GM18867 (cell line): ENCODE measurements at regions not wholly inside any gene's neighbourhood (a gene's known extent, or its start where the extent isn't known, plus 50 kb on each side); places are given as distances from the start of the nearest gene placed in this dataset.
"Not testable (repeated sequence)": the region's sequence is repeated elsewhere in the genome, so short reads cannot be mapped to it uniquely, and the experiment has no call there.

ENCODE experiments used
- ATAC-seq: cut with Tn5 transposase; IDR thresholded peaks from one replicate; pipeline ENCODE4 v1.9.1; 2021; ENCODE audit warnings: mild to moderate bottlenecking, moderate library complexity; ENCODE audit not compliant: unreplicated experiment

DNA sequence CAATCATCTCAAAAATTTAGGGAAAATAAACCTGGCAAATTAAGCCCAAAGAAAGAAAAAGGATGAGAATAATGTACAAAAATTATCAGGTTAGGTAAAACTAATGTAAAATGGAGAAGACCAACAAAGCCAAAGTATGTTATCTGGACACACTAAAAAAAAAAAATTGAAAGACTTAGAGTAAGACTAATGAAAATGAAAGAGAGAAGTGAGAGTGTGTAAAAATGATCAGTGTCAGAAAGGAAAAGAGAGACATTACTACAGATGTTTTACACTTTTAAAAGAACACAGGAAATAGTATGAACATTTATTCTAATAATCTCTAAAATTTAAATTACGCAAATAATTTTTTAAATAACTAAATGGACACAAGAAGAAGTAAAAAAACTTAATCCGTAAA, 573.3 kb upstream of the NR2F2 start:
- ATAC-seq: no peak

DNA sequence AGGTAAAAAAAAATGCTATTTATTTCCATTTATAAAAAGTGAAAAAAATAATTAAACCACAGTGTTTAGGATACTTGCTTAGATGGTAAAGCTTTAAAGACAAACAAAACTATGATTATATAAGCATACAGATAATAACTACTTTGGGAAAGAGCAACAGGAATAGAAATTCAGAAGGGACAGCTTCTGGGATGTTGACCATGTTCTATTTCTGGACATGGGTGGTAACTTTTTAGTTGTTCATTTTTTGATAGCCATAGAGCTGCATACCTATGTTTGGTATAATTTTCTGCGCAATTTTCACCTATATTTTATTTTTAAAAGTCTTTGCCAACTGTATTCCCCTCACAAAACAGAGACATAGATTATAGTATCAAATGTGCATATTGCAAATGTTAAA, 572.0 kb upstream of the NR2F2 start:
- no peak for ATAC-seq

DNA sequence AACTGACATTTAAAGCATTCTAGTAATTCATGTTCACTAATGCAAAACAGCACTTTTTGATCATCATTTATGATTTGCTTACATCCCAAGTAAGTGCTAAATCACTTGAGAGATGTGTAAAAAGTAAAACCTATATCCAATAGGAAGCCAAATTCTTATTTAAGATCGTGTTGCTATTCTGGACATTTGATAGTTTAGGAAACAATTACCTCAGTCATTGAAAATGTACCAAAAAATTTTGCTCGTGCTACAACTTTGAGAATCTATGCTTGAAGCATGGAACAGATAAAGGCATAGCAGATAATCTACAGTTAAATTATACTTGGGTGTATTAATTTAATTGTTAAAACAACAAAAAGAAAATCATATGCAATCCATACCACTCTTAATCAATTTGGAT, 571.6 kb upstream of the NR2F2 start:
- no peak for ATAC-seq

DNA sequence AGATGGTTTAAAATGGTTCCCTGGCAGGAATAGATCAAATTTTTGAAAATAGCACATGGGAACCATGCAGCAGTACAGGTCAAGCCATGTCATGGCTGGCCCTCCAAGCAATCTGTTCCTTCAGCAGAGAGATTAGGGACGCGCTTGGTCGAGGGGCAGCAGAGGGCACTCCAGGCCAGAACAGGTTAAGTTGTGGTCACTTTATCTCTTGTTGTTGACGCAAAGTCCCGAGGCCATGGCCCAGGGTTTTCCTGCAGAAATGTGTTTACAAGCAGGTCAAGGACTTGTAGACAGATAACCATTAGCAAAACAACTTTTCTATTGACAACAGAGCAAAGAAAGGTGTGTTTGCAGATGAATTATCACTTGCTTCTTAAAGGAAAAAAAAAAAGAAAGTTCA, 570.0 kb upstream of the NR2F2 start:
- no peak for ATAC-seq

DNA sequence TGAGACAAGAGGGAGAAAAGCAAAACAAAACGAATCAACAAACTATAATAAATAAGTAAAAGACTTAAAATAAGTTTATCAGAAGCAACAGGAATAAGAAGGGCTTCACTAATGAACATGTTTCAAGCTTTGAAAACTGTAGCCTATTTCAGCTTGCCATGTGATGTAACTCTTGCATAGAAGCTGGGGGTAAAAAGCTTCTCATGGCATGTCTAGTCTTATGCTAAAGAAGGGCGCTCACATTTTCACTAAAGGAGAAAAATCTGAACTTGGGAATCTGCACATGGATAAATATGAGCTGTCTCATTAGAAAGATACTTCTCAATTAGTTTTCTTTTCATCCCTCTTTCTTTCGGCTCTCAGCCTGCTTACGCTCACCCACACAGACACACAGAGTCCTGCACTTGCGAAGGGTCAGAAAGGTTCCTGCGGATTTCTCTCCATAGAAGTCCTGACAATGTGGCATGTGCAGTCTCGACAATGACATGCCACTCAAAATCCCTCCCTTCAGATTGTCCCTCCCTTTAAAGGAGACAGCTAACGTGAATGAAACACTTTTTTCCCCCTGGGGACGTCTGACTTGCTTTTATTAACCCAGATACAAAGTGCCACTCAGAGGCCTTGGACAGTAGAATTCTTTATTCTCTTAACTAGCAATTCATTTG, 568.9 kb upstream of the NR2F2 start:
- ATAC-seq: no peak

DNA sequence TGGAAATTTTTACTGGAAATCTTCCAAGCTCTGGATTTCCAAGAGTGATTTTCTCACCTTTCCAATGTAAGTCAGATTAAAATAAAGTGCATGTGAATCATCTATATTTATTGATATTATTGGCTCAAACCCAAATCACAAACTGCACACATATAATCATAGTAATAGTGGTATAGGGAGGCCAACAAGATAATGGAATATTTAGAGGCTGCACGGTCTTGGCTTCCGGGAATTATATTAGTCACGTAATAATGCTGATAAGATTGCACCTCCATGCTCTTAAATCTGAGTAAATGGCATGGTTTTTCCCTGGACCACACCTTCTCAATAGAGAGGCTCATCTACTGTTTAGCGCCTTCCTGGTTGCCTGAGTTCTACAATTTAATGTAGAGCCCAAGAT, 567.1 kb upstream of the NR2F2 start:
- no peak for ATAC-seq

DNA sequence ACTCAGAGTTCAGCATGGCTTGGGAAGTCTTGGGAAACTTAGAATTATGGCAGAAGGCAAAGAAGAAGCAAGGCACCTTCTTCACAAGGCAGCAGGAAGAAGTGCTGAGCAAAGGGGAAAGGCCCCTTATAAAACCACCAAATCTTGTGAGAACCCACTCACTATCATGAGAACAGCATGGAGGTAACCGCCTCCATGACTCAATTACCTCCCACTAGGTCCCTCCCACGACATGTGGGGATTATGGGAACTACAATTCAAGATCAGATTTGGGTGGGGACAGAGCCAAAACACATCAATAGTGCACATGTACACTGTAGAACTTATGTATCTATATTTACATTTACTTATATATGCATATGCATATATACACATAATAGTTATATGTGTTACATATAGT, 565.3 kb upstream of the NR2F2 start:
- no peak for ATAC-seq

DNA sequence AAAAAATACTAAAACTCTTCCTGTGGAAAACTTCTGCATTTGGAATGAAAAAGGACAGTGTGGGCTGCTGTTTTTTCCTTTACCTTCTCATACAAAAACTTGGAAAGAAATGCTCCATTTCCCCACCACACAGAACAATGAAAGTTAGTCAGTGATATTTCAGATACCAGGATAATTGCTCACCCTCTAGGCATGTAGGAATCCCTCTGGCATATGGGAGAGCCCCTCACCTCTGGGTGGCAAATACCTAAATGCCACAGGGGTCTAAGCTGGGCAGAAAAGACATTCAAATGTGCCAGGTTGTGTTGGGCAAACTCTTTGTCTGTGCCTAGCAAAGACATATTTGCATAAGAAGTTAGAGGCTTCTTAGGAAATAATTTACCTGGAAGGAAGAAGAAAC, 560.3 kb upstream of the NR2F2 start:
- ATAC-seq: no peak

DNA sequence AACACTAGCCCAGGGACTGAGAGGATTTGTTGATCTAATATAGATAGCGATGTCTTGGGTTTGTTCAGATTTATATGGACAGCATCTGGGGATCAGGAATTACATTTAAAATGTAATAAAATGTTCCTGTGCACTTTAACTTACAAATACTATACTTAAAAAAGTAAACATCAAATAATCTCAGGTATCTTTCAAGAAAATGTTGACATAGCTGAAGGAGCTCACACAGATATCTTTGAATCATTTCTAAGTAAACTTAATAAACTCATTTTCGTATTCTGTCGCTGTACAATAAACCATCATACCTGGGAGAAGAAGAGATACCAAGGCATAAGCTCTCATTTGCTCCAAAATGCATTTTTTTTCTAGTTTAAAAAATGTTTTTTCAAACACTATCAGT, 557.5 kb upstream of the NR2F2 start:
- no peak for ATAC-seq

DNA sequence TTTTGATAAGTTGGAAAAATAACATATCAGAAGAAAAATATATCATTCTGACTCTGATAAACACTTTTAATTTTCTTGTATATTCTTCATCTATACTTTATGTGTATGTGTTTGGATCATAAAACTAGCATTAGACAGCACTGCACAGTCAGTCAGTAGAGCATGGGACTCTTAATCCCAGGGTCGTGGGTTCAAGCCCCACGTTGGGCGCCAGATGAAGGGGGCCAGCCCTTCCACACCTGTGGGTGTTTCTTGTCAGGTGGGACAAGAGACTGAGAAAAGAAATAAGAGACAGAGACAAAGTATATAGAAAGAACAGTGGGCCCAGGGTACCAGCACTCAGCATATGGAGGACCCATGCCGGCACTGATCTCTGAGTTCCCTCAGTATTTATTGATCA, 546.0 kb upstream of the NR2F2 start:
- no peak for ATAC-seq

DNA sequence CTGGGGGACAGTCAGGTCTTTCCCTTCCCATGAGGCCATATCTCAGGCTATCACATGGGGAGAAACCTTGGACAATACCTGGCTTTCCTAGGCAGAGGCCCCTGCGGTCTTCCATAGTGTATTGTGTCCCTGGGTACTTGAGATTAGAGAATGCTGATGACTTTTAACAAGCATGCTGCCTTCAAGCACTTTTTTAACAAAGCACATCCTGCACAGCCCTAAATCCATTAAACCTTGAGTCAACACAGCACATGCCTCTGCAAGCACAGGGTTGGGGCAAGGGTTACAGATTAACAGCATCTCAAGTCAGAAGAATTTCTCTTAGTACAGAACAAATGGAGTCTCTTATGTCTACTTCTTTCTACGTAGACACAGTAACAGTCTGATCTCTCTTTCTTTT, 545.2 kb upstream of the NR2F2 start:
- ATAC-seq: not testable (repeated sequence)

DNA sequence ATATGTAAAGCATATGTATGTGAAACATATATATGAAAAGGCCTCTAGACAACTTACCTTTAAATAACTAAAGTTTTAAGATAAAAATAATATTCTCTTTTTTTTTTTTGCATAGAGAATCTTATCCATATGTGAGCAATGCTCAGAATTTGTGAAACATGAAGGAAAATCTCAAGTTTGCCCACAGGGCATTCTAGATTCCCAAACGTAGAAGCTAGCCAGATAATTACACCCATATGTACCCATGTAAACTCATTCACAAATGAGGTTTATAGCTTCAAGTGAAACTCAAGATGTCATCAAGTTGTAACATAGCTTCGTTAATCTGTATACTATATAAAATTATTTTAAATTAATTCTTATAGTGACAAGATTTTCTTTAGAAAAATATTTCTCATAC, 537.3 kb upstream of the NR2F2 start:
- ATAC-seq: no peak

DNA sequence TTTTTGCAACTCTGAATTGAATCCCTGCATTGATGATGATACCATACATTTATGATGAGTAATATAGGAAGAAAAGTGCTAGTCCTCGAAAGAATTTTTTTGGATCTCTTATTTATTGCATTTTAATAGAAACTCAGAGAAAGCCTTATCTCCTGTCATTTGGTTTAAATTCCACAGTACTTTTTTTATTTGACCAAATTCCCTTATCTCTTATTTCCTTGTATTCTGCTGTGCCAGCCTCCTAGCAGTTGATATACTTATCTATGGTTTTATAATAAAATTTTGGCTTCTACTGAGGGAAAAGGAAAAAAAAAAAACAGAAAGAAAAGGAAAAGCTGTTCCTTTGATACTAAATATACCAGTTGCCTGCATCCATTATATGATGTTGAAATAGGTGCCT, 535.1 kb upstream of the NR2F2 start:
- ATAC-seq: no peak

DNA sequence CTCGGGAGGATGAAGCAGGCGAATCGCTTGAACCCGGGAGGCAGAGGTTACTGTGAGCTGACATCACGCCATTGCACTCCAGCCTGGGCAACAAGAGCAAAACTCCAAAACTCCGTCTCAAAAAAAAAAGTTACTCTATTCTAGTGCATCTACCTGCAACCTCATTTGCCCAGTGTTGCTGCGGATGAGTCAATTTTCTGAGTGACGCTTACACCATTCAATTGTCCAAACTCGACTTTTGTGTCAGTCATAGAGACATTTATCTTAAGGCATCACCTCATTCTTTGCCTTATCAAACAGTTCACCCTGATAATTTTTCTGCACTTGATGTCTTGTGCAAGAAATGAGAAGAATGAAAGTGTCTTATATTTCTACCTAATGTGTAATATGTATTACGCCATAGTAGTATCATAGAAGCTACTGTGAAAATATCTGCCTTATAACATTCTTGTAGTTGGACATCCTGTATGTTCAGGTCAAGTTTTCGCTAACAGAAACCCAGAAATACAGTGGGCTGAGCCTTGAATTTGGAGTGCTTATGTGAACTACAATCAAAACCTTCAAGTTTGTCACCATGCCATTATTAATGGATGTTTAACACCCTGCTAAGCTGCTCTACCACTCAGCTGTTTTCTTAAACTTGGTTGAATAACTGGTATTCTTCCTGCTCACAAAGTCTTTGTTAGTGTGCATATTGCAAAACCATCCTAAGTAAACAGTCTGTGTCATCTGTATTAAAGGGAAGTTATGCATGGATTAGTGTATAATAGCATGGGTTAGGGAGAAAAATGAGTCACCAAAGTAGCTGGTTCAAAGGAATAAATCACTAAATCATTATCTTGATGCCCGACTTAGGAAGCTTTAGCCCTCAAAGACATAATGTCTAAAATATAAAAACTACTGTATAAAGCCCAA, 531.0 kb upstream of the NR2F2 start:
- ATAC-seq: no peak

DNA sequence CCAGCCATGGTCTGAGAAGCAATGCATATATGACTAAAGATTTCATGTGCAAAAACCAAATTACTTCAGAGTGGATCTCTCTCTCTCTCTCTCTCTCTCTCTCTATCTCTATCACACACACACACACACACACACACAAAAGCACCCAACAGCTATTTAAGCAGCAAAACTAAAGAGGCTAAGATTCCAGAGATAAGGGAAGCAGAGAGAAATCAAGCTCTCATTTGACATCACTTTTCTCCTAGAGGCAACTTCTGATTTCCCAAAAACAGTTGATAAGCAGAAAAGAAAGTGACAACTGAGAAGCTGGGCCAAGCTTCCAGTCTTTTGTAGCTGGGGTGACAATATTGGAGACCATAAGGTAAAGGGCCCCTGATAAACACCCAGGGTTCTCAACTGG, 526.0 kb upstream of the NR2F2 start:
- no peak for ATAC-seq

DNA sequence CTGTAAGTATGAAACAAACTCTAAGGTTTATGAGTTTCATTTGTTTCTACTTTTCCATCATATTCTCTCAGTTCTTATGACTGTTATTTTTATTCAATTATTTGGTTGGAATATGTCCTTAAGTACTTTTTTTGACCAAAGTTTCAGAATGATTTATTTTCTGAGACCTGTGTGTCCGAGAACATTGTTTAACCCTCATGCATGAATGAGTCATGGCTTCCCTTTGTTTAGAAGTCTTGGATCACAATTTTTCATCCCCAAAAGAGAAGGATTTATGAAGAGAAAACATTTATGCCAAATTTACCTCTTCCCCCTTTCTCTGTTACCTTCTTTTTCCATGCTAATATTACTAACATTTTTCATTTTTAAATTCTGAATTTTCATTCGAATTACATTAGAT, 518.0 kb upstream of the NR2F2 start:
- no peak for ATAC-seq

DNA sequence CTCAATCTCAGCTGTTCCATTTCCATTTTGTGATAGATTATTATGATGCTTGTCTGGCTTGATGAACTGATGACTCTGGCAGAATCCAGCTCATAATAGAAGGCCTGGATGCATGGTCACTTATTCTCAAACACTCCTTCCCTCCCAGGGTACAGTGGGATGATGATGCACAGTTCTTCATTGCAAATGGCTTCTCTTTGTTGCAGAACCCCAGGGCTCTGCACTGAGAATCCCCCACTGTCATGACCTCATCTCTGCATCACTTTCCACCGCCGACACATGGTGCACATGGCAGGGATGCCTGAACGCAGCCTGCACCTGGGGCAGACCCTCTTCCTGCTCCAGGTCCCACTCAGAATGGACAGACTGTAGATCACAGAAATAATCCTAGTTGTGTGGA, 515.6 kb upstream of the NR2F2 start:
- ATAC-seq: no peak

DNA sequence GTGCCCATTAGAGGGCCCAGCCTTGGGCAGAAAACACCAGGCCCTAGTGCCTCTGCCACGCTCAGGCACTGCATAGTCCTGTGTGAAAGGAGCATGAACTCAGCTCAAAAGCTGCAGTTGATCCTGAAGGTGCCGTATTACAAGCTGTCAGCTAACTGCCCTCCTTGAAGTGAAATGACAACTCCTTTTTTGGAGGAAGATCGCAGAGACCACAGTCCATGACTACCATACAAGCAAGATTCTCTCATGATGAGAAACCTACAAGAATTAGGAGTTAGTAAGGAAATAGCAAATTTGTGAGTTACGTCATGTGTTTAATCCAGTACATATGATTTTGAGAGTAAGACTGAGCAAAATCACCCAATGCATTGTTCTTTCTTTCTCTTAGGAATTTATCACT, 513.9 kb upstream of the NR2F2 start:
- no peak for ATAC-seq

DNA sequence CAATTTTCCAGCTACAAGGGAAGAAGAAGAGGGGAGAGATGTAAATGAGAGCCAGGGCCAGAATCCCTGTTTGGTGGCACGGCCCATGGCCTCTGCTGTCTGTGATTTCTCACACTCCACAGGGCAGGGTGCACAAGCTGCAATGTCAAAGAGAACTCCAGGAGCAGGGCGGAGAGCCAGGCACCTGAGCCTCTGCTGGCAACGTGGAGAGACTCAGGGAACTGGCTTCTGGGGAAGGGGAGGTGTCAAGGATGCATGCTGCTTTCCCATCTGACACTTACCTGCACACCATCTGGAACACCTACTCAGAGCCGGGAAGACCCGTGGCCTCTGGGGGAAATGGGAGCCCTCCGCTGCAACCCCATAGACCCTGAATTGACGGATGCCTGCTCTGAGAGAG, 507.5 kb upstream of the NR2F2 start:
- ATAC-seq: no peak

DNA sequence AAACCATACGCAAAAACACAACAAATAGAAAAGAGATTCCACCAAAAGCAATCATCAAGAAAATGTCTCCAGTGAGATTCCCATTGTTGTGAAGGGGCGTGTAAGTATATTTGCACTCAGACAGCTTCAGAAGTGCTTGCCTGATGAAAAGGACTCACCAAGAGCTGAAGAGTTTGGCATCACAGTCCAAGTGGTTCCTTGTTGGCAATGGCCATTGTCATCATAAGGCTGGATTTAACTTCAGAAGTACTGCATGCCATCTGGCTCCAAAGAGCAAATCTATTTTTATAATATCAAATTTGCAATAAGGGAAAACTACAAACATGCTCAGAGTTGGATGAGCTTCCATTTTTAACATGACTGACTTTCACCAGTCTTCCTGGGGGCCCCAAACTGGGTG, 505.3 kb upstream of the NR2F2 start:
- no peak for ATAC-seq

DNA sequence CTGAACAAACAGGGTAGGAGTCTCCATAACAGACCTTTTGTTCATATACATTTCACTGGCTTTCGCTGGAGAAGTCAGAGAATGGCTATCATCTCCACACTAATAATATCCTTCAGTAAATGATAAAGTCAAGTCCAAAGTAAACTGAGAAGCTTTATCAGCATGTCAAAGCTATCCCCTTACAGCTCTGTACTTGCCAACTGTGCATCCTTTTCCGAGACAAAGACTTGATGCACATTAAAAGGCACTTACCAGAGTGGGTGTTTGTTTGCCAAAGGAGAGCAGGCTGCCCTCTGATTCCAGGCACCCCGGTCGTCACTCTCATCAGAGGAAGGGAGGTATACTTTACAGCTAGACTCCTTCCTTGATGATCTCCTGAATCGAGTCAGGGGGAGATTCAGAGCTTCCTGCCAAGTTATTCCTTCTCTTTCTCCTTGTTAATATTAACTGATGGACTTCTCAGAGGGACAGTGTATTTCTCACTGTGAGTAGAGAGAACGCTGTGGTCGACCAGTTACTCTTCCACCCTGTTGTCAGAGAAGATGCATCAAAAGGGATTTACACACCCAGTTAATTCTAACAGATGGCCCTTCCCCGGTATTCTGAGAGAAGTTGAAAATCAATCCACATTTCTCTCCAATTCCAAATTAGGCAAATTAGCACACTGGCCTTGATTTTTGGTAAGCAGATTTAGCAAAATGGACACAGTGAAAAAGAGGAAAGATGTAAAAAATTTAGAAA, 504.7 kb upstream of the NR2F2 start:
- no peak for ATAC-seq
